Erythroblast (primary cell): ENCODE measurements at regions not wholly inside any gene's neighbourhood (a gene's known extent, or its start where the extent isn't known, plus 50 kb on each side); places are given as distances from the start of the nearest gene placed in this dataset.

Experiments used
- GATA1 ChIP-seq: IDR thresholded peaks from 2 replicates; pipeline ENCODE4 v1.6.1; 2011; ENCODE audit warnings: low read depth, mild to moderate bottlenecking, control low read depth, low read length, moderate library complexity
- POLR2A ChIP-seq: IDR thresholded peaks from 2 replicates; pipeline ENCODE4 v1.6.1; 2011; ENCODE audit warnings: mild to moderate bottlenecking, low read length

DNA sequence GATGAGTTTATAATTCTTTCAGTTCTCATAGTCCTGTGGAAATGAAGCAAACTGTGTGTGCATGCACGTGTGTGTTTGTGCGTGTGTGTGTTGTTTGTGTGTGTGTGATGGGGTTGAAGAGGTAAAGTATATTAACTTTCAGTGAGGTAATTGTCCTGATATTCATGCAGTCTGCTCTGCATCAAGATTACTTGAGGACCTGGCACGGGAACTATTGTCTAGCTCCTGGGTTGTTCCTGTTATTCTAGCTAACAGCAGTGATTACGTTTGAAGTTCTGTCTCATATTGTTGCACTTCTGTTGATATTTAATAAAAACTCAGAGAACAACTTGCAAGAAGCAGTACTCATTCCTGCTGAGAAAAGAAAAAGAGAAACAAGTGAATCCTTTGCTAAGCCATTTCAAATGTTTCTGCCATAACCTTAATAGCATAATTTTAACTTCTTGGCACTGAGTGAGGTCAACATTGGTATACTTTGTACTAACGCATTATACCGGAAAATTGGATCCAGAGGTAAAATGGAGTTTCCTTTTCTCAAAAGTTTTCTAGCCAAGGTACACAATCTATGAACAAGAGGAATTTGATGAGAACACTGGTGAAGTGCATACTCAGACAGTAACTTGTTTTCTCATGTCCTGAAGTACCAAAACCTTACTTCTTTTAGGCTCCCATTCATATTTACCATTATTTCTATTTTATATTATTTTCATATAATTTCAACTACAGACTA lies 113.2 kb downstream of the SPCS3 start:
- TF ChIP-seq POLR2A, result no peak
- no peak for TF ChIP-seq GATA1
